ENCODE measurements at regions not wholly inside any gene's neighbourhood (a gene's known extent, or its start where the extent isn't known, plus 50 kb on each side); places are given as distances from the start of the nearest gene placed in this dataset.

GRCh38 chr5:114238771-114239313 lies 123.0 kb upstream of the KCNN2 start:
- no peak overlapping the region for H3K27ac ChIP-seq (ENCODE audit: low read depth)
- no peaks in the 10 kb centered on the region for H3K79me2 ChIP-seq (replicated peaks; ENCODE audit: insufficient read depth)
- no peaks in the 10 kb centered on the region for H3K9me2 ChIP-seq (ENCODE audit: insufficient read depth)
- no peak for TF ChIP-seq REST (IDR thresholded peaks at IDR 0.05; ENCODE audit: unreplicated experiment)
- TF ChIP-seq EZH2phosphoT487 (IDR thresholded peaks at IDR 0.05; ENCODE audit: unreplicated experiment), result no peak
- no peak for TF ChIP-seq JUNB (IDR thresholded peaks at IDR 0.05; ENCODE audit: unreplicated experiment)
- no peak for TF ChIP-seq EZH2 (IDR thresholded peaks at IDR 0.05; ENCODE audit: low read depth, unreplicated experiment)
- no peak for TF ChIP-seq ZNF114 (CRISPR knock-in tag; IDR thresholded peaks at IDR 0.05)
- TF ChIP-seq CTCF (conservative IDR thresholded peaks at IDR 0.05; ENCODE audit: low read depth in 2 of 2), result no peak
- TF ChIP-seq POLR2AphosphoS5 (IDR thresholded peaks at IDR 0.05; ENCODE audit: low read depth), result no peak
- no peak for TF ChIP-seq ZNF331 (CRISPR knock-in tag; IDR thresholded peaks at IDR 0.05; ENCODE audit: low read depth)
- TF ChIP-seq ZNF462 (CRISPR knock-in tag; IDR thresholded peaks at IDR 0.05), result no peak
- no peak for TF ChIP-seq NANOG (IDR thresholded peaks at IDR 0.05; ENCODE audit: borderline replicate concordance)
- no peak for TF ChIP-seq CREB1 (CRISPR knock-in tag; IDR thresholded peaks at IDR 0.05; ENCODE audit: low read depth)
- no peak for TF ChIP-seq STAT1 (IDR thresholded peaks at IDR 0.05; ENCODE audit: unreplicated experiment)
- TF ChIP-seq ETS1 (IDR thresholded peaks at IDR 0.05), result no peak
- DNase-seq (ENCODE audit: low spot score) (no peak), ATAC-seq (no peak)
- no peaks in the 10 kb centered on the region for H3F3A ChIP-seq (replicated peaks; ENCODE audit: low read depth)
- H3K4me1 Mint-ChIP-seq, result no peaks in the 10 kb centered on the region; the same call in 2 of the 3 replicates
- no peak overlapping the region for H3K4me2 ChIP-seq
- no peaks in the 10 kb centered on the region for H3K9me3 Mint-ChIP-seq
- no peak overlapping the region for H3K27ac Mint-ChIP-seq
- no peaks in the 10 kb centered on the region for H3K36me3 Mint-ChIP-seq (ENCODE audit: low read depth)
- no peaks in the 10 kb centered on the region for H3K27me3 Mint-ChIP-seq (ENCODE audit: insufficient read depth, low read depth, poor library complexity)
- no peak overlapping the region for H2AFZ ChIP-seq
- no peak overlapping the region for H3K4me3 Mint-ChIP-seq
- no peaks in the 10 kb centered on the region for H3K27me3 ChIP-seq (ENCODE audit: insufficient read depth)
- H3K4me3 ChIP-seq, result no peak overlapping the region
- no peaks in the 10 kb centered on the region for H4K20me1 ChIP-seq (replicated peaks; ENCODE audit: insufficient read depth)
- no peaks in the 10 kb centered on the region for H3K4me1 ChIP-seq (ENCODE audit: insufficient read depth)
- no peaks in the 10 kb centered on the region for H3K36me3 ChIP-seq (ENCODE audit: insufficient read depth)
